ENCODE measurements at regions not wholly inside any gene's neighbourhood (a gene's known extent, or its start where the extent isn't known, plus 50 kb on each side); places are given as distances from the start of the nearest gene placed in this dataset.

- no peak for DNase-seq (ENCODE audit: insufficient read length, low spot score)
- FAIRE-seq = no peak
Measured at GRCh38 chr3:8236264-8236663, 265.4 kb upstream of the LMCD1 start.

- FAIRE-seq (no peak), DNase-seq (ENCODE audit: insufficient read length, low spot score) (no peak)
Measured at GRCh38 chr3:8237893-8238292, 263.7 kb upstream of the LMCD1 start.

GRCh38 chr3:8238432-8238831, 263.2 kb upstream of the LMCD1 start:
- no peak for DNase-seq (ENCODE audit: insufficient read length, low spot score)
- no peak for FAIRE-seq

GRCh38 chr3:8239095-8239494, 262.5 kb upstream of the LMCD1 start:
- DNase-seq (ENCODE audit: insufficient read length, low spot score) (no peak), FAIRE-seq (no peak)

- peak; percentile 1 for DNase-seq (ENCODE audit: insufficient read length, low spot score)
- FAIRE-seq = no peak
Measured at GRCh38 chr3:8239718-8240695, 261.6 kb upstream of the LMCD1 start.

- no peak for FAIRE-seq
Measured at GRCh38 chr3:8246070-8246469, 255.6 kb upstream of the LMCD1 start.

GRCh38 chr3:8253201-8253600, 248.4 kb upstream of the LMCD1 start:
- FAIRE-seq (no peak), DNase-seq (ENCODE audit: insufficient read length, low spot score) (no peak)

More at GRCh38 chr3:8246070-8246469, 255.6 kb upstream of the LMCD1 start:
- no peak for DNase-seq (ENCODE audit: insufficient read length, low spot score)

- DNase-seq (ENCODE audit: insufficient read length, low spot score) (no peak), FAIRE-seq (no peak)
Measured at GRCh38 chr3:8254489-8254888, 247.1 kb upstream of the LMCD1 start.

GRCh38 chr3:8255725-8256124, 245.9 kb upstream of the LMCD1 start:
- FAIRE-seq = no peak
- DNase-seq (ENCODE audit: insufficient read length, low spot score) = no peak

- DNase-seq (ENCODE audit: insufficient read length, low spot score) = no peak
- no peak for FAIRE-seq
Measured at GRCh38 chr3:8256441-8257071, 245.1 kb upstream of the LMCD1 start.

GRCh38 chr3:8261018-8261417, 240.6 kb upstream of the LMCD1 start:
- no peak for DNase-seq (ENCODE audit: insufficient read length, low spot score)
- no peak for FAIRE-seq

GRCh38 chr3:8266730-8267131, 234.9 kb upstream of the LMCD1 start:
- no peak for FAIRE-seq
- no peak for DNase-seq (ENCODE audit: insufficient read length, low spot score)

- FAIRE-seq = no peak
- DNase-seq (ENCODE audit: insufficient read length, low spot score) = no peak
Measured at GRCh38 chr3:8273479-8273878, 228.1 kb upstream of the LMCD1 start.

GRCh38 chr3:8276056-8276455, 225.6 kb upstream of the LMCD1 start:
- FAIRE-seq (no peak), DNase-seq (ENCODE audit: insufficient read length, low spot score) (no peak)

GRCh38 chr3:8276506-8276905, 225.1 kb upstream of the LMCD1 start:
- FAIRE-seq (no peak), DNase-seq (ENCODE audit: insufficient read length, low spot score) (no peak)

- FAIRE-seq = no peak
- DNase-seq (ENCODE audit: insufficient read length, low spot score) = no peak
Measured at GRCh38 chr3:8278448-8278847, 223.2 kb upstream of the LMCD1 start.

GRCh38 chr3:8279476-8279875, 222.1 kb upstream of the LMCD1 start:
- DNase-seq (ENCODE audit: insufficient read length, low spot score) (no peak), FAIRE-seq (no peak)

- DNase-seq (ENCODE audit: insufficient read length, low spot score) (no peak), FAIRE-seq (no peak)
Measured at GRCh38 chr3:8279886-8280550, 221.6 kb upstream of the LMCD1 start.

GRCh38 chr3:8282541-8283165, 219.0 kb upstream of the LMCD1 start:
- DNase-seq (ENCODE audit: insufficient read length, low spot score) (no peak), FAIRE-seq (no peak)

GRCh38 chr3:8283193-8283592, 218.4 kb upstream of the LMCD1 start:
- FAIRE-seq = no peak
- DNase-seq (ENCODE audit: insufficient read length, low spot score) = no peak

GRCh38 chr3:8286086-8286485, 215.5 kb upstream of the LMCD1 start:
- no peak for DNase-seq (ENCODE audit: insufficient read length, low spot score)
- FAIRE-seq = no peak
